HG03460 (cell line): ENCODE measurements at regions not wholly inside any gene's neighbourhood (a gene's known extent, or its start where the extent isn't known, plus 50 kb on each side); places are given as distances from the start of the nearest gene placed in this dataset.
"Not testable (repeated sequence)": the region's sequence is repeated elsewhere in the genome, so short reads cannot be mapped to it uniquely, and the experiment has no call there.

Source experiments
- ATAC-seq: cut with Tn5 transposase; IDR thresholded peaks from one replicate; pipeline ENCODE4 v1.9.1; 2021; ENCODE audit not compliant: unreplicated experiment

DNA sequence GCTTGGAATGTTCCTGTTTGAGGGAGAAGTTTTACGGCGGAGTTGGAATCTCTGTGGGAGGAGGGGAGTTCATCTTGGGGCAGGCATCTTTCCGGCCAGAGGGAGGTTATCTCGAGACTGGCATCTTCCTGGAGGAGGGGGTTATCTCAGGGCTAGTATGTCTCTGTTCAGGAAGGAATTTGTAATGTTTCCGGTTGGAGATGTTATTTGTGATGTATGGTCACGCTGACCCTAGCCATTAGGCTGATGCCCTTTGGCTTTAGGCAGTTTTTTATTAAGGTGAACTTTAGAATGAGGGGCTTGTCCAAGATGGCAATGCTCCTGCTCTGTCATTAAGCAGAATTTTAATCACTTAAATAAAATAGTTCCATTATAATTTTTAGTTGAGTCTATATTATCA lies 449.7 kb downstream of the PCDH10 start:
- ATAC-seq = no peak

DNA sequence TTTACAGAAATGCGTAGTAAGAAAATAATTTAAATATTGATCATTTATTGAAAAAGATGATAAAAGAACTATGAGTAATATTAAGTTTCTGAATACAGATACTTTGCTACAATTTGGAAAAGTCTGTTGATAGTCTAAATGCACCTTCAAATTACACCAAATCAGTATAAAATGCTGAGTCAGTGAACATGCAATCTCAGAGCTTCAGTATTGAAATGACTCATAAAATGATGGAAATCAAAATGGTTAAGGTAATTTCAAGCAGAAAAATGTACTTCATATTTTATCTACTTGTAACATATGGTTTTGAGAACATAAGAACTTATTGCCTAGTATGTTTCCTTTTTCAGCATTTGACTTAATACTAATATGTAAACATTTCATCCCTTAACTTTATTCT lies 448.2 kb downstream of the PCDH10 start:
- ATAC-seq = no peak

DNA sequence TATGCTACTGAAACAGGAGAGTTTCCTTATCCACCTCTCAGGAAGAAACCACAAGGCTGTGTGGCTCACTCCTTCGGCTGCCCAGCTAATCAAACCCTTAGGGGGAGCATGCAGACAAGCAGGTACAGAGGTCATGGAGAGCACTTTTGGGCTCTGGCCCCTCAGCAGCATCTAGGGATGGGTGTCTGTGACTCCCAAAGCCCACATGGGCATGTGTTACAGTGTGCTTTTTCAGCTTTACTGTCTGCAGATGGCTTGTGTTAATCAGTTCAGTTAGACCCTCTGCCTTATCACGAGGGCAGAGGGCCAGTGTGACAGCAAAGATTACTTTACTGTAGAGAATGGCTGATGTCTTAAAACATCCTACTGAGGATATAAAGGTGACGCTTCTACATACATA lies 447.4 kb downstream of the PCDH10 start:
- ATAC-seq = no peak

DNA sequence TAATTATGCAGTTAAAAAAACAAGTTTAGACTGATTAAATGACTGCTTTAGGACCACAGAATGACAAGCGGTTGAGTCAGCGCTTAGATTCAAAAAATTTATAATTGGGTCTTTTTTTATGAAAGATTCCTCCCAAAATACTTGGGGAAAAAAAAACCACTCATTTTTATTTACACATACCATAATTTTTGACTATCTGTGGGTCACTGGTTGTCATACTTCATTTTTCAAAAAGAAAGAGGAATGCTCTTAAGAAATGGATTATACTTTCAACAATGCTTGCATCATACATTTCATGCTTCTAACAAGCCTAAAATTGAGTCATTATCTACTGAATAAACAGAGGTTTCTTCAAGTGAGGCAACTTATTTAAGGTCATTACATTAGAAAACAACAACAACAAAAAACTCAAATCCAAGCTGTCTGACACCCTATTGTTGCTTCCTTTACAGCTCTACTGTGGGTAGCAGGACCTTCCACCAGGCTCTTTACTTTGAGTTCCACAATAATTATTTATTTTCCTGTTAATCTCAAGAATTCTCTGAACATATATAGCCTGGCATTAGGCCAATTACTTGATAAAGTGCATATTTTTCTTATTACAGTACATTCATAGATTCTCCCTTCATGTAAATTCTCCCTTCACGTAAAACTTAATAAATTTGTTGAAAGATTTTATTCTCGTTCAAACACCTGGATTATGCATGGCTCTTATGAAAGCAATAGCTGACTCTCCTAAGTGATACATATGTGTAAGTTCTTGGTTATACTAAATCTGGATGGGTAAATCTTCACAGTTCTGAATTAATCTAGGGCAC lies 445.5 kb downstream of the PCDH10 start:
- ATAC-seq = no peak

DNA sequence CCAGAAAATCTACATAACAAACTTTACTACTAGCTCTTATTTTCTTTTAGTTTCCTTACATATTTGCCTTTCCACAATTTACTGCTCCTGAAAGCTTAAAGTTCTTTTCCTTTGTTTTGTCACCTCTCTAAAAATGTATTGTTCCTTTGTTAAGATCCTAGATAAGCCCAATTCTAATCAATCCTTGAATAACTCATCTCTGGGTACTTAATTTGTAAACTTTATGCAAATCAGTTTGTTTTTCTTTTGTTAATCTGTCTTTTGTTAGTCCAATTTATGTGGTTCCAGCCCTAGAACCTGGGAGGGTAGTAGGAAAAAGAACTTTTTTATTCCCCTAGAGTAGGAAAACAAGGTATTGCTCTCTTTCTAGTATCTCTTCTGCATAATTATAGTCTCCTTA lies 444.7 kb downstream of the PCDH10 start:
- no peak for ATAC-seq

DNA sequence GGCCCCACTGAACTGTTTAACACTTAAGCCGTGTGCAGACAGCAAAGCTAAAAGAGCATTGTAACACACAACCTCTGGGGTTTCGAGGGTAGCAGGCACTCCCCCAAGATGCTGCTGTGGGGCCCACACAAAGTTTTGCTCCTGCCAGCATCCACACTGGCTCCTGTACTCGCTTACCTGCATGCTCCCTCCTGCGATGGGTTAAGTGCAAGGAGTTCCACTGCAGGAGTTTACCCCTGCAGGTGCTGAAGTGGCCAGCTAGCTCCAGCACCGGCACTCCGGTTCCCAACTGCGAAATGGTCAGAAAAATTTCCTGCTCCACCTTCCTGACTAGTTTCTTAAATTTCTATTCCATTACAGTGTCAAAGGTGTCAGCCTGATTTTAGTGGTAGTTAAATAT lies 443.5 kb downstream of the PCDH10 start:
- no peak for ATAC-seq

DNA sequence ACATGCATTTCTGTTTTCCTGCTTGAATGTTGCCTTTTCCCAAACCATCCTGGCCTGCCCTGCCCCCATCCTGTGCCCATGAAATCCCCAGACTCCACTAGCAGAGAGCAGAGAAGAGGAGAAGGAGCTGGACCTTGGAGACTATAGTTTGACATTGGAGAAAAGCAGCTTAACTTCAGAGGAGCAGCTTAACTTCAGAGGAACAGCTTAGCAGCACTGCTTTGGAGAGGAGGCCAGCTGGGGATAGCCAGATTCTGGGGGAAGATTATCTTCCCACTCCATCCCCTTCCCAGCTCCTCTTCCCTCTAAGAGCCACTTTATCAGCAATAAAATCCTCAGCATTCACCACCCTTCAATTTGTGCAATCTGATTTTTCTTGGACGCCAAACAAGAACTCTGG lies 443.0 kb downstream of the PCDH10 start:
- no peak for ATAC-seq

DNA sequence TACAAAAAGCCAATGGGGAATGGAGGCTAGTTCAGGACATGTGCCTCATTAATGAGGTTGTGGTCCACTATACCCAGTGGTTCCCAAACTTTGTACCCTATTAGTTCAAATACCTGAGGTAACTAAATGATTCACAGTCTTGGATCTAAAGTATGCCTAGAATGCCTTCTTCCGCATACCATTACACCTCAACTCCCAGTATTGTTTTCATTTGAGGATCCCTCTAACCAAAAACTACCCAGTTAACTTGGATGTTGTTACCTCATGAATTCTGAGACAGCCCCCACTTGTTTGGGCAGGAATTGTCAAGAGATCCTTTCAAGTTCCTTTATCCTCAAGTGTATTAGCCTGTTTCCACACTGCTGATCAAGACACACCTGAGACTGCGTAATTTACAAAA lies 439.2 kb downstream of the PCDH10 start:
- no peak for ATAC-seq

DNA sequence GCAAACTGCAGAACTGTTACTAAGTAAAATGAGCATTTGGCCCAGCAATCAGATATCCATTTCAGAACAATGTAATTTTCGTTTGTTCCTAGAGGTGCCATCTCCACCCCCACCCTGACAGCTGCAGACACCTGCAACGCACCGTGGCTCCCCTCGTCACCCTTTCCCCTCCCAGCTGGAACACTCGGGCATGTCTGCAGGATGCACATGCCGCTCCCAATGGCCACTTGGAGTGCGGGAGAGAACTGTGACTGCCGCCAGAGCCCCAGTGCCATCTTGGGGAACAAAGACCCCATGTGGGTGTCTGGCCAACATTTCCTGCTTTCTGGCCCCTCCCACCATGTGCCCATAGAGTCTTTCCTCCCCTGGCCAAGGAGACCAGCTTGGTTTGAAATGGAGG lies 436.2 kb downstream of the PCDH10 start:
- ATAC-seq = no peak

DNA sequence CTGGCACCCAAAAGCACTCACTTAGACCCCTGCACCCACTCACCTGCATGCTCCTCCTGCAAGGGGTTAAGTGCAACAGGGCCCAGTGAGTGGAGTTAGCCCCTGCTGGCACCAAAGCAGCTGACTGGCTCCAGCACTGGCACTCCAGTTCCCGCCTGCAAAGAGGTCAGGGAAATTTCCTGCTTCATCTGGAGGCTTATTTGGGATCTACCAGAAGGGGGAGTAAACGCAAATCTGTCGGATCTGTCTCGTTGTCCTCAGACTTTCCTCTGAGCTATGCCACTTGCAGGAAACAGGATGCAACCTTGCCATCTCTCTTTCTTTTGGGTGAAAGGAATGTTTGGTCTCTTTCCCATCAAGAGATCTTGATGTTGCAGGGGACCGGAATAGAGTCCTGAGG lies 435.6 kb downstream of the PCDH10 start:
- no peak for ATAC-seq

DNA sequence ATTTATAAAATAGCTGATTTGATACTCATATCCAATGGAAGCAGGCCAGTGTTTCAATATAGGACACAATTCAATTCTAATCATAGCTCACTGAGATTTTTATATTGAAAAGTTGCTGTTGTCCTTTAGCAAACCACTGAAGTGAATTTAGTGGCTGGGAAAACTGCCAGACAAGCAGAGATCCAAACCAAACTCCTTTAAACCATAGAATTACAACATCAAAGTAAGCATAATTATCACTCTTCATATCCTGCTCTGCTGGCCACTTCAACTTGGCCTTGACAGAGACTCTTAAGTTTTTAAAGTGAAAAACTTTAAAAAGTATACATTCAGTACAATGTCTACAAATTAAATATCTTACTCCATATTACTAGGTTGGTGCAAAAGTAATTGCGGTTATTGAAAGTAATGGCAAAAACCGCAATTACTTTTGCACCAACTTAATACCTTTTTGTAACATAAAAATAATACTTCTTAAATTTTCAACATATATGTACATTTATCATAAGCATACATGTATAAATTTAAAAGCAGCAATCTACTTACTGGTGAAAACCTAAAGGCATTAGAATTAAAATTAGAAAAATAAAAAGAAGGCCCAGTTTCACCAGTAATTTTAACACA lies 433.0 kb downstream of the PCDH10 start:
- no peak for ATAC-seq

DNA sequence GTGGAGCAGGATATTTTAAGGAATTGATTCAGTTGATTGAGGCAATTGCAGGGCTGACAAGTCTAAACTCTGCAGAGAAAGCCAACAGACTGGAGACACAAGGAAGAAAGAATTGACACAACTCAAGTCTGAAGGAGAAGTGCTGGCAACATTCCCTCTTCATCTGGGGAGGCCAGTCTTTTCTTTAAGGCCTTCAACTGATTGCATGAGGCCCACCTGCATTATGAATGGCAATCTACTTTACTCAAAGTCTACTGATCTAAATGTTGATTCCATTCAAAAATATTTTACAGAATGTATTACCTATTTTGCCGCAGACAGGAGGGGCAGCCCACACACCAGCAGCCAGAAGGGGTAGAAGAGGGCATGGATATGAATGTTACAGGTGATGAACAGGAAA lies 425.2 kb downstream of the PCDH10 start:
- no peak for ATAC-seq

DNA sequence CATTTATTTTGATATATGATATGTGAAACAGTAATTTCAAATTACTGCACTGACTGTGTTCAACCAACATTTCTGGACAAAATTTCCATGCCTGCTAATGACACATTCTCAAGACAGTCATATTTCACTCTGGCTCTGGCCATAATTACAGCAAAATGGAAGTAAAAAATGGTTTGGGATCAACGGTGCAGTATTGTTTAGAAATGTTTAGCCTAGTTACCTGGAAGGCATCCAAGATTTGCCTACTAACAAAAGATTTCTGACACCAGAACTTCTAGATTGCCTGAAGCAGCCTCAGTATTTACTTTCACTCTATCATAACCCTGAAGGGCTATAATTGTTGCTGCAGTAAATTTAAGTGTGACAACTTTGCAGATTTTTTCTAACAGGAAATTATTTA lies 416.3 kb downstream of the PCDH10 start:
- ATAC-seq = no peak

DNA sequence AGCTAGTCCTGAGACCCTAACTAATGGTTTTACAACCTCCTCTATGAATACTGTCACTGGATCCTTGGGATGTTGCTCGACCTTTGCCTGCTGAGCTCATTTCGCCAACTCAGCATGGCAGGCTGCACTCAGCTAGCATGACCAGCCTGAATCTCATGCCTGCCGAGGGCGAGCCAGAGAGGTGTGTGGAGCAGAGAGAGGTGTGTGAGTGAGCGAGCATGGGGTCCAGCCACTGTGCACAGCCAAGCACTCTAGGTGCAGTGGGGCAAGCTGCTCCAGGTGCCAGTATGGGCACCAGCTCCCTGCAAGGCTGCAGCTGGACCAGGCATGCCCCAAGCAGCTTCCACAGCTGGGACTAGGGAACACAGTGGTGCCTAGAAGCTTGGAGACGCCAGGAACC lies 410.9 kb downstream of the PCDH10 start:
- ATAC-seq = no peak

DNA sequence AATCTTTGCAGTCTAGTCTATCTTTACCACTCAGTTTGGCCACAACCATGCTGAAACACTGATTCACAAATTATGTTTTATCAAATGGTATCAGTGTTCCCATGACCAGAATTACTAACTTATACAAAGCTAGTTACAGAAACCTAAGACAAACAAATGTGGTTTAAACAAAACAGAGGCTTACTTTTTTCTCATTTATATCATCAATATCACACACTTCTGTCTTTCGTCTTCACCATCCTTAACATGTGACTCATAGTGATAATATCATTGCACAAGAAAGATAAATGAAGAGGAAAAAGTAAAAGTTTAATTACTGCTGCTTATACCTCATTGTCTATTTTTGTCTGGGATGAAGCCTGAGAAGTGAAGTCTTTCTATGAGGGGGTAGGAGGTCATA lies 406.6 kb downstream of the PCDH10 start:
- ATAC-seq = no peak

DNA sequence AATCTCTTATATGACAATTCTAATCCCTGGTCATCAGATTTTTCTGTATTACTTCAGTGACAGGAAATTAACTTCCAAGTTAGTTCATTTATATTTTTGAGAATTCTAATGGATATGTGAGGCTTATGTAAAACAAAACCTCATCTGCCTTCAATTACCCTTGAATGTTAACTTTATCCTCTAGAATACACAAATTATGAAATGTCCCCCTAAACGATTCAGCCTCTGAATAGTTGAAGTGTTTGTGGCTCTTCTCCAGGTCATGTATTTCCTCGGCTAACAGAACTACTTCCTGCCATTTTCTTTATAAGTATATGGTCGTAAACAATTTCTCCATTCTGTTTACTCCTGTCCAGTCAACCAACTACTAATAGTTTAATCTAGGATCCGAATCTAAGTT lies 401.3 kb downstream of the PCDH10 start:
- ATAC-seq = no peak

DNA sequence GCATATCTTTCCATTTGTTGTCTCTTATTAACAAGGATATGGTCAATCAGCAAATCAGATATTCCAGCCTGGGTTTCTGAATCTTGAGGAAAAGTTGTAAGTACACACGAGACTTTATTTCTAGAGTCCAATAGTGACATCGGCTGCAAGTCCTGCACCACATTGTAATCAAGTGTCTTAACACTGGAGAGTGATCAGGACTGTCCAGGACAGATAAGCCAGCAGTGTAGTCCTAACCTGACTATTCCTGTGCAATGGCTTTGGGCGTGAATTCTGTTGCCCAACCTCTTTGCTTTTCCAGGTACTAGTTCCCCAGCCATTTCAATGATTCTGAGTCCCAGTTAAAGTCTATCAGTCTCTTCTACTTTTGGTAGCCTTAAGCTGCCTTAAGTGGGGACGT lies 395.0 kb downstream of the PCDH10 start:
- no peak for ATAC-seq

DNA sequence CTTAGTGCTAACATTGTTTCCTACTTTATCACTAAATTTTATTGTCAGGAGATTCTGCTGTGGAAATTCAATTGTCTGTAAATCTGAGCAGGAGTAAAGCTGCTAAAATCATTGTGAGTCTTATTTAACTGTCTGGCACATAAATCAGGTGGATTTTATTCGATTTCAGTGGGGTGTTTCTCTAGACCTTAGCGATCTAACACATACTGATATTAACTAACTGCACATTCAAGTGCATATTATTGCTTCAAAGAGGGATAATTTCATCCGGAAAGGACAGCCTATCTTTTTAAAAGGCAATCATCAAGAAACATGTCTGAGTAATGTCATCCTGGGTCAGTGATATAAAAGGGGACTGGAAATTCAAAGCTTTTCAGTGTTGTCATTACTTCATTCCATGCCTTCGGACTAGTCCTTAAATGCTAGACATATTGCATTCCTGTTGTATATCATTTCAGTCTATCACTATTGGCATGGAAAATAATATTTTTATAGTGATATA lies 388.7 kb downstream of the PCDH10 start:
- no peak for ATAC-seq

DNA sequence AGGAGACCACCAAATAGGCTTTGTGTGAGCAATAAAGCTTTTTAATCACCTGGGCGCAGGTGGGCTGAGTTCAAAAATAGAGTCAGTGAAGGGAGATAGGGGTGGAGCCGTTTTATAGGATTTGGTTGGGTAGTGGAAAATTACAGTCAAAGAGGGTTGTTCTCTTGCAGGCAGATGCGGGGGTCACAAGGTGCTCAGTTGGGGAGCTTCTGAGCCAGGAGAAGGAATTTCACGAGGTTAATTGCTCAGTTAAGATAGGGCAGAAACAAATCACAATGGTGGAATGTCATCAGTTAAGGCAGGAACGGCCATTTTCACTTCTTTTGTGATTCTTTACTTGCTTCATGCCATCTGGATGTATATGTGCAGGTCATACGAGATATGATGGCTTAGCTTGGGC lies 385.1 kb downstream of the PCDH10 start:
- ATAC-seq = not testable (repeated sequence)

DNA sequence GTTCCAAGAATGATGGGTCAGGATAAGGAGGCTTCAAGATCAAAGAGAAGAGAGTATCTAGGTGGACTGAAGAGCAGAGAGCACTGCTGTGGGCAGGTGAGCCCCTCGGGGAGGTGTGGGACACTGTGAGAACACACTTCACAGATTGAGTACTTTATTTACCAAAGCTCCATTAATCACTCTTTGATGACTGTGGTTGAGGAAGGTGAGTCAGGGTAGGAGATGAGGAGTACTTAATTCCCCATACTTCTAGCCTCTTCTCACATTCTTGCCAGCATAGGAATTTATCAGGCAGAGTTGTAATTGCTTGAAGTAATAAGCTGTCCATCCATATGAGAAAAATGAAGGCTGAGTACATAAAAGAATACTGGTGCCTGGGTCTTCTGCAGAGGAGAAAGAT lies 375.3 kb downstream of the PCDH10 start:
- ATAC-seq = no peak

DNA sequence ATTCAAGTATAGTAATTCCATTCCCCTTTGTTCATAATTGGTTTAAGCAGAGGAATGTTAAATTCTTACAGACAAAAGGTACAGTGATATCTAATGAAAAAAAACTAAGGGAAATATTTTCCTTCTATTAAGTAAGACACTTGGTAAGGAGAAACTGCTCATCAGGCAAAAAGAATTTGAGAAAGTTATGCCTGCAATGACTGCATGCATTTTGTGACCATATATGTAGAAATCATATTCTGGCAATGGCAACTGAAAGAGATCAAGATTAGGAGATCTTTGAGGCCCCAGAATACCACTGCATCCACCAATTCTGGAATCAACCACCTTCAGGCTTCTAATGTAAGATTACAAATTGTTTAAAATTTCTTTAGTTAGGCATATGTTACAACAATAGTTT lies 364.8 kb downstream of the PCDH10 start:
- no peak for ATAC-seq

DNA sequence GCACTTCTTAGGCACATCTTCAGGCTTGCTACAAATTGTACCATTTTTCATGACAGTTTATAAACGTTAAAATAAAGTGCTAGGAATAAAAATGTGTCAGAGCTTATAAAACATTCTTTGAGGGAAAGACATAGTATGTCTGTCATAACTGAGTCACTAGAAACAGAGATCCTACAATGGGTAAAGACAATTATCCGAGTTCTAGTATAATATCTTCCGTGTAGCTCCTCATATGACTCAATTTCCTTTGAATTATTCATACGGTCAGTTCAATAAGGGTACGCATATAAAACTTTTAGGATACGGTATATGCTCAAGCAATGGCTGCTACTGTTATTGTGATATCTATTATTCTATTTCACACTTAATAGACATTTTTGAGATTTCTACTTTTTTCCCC lies 349.1 kb downstream of the PCDH10 start:
- no peak for ATAC-seq

DNA sequence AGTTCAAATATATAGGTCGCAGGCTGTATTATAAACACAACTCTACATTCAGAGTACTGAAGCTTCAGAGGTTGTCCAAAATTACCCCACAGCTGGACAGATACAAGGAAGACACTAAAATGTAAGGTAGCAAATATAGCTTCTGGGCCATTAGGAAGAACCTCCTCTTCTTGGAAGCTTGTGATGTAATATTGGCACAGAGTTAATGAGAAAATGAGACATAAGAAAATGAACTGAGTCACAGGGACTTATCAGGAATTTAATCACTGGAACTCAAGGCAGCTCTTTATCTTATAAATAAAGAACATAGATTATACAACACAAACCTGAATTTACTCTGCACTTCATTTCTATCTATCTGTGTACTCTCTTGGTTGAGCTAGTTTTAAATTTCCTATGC lies 344.7 kb downstream of the PCDH10 start:
- ATAC-seq = no peak
